Muscle layer of colon (tissue), 2 donors: ENCODE measurements at regions not wholly inside any gene's neighbourhood (a gene's known extent, or its start where the extent isn't known, plus 50 kb on each side); places are given as distances from the start of the nearest gene placed in this dataset.
"Not testable (repeated sequence)": the region's sequence is repeated elsewhere in the genome, so short reads cannot be mapped to it uniquely, and the experiment has no call there.

Experiments
- H3K27ac ChIP-seq: one replicate; pipeline ENCODE4 v1.7.0; 2013; ENCODE audit warnings: low read depth, mild to moderate bottlenecking, low read length, moderate library complexity
- H3K27me3 ChIP-seq, 2 donors: one replicate each; pipeline ENCODE4 v1.7.0; 2013; ENCODE audit warnings: low read length in 2 of 2, mild to moderate bottlenecking in 2 of 2; ENCODE audit not compliant: insufficient read depth in 2 of 2, control insufficient read depth in 1 of 2
- H3K36me3 ChIP-seq: one replicate; pipeline ENCODE4 v1.7.0; 2013; ENCODE audit warnings: mild to moderate bottlenecking, low read length; ENCODE audit not compliant: insufficient read depth
- H3K4me1 ChIP-seq: one replicate; pipeline ENCODE4 v1.7.0; 2013; ENCODE audit warnings: mild to moderate bottlenecking, low read length; ENCODE audit not compliant: insufficient read depth
- H3K4me3 ChIP-seq, 2 donors: one replicate each; pipeline ENCODE4 v1.7.0; 2013; ENCODE audit warnings: low read length in 2 of 2, low read depth in 1 of 2, mild to moderate bottlenecking in 1 of 2, moderate library complexity in 1 of 2
- H3K9ac ChIP-seq: one replicate; pipeline ENCODE4 v1.7.0; 2013; ENCODE audit warnings: low read length
- H3K9me3 ChIP-seq: one replicate; pipeline ENCODE4 v1.7.0; 2013; ENCODE audit warnings: mild to moderate bottlenecking, low read length
- donor health status: abdominal sarcoma.
- donor health status: Adenocarcinoma of cecum.

GRCh38 chr14:89477391-89477790, 60.4 kb upstream of the FOXN3 start:
- Histone ChIP-seq H3K4me1 (no peaks in the 10 kb centered on the region), H3K27me3 (no peaks in the 10 kb centered on the region), H3K9ac (no peak overlapping the region), H3K36me3 (no peaks in the 10 kb centered on the region), H3K9me3 (no peaks in the 10 kb centered on the region), H3K4me3 (no peak overlapping the region), H3K27ac (no peak overlapping the region)

DNA sequence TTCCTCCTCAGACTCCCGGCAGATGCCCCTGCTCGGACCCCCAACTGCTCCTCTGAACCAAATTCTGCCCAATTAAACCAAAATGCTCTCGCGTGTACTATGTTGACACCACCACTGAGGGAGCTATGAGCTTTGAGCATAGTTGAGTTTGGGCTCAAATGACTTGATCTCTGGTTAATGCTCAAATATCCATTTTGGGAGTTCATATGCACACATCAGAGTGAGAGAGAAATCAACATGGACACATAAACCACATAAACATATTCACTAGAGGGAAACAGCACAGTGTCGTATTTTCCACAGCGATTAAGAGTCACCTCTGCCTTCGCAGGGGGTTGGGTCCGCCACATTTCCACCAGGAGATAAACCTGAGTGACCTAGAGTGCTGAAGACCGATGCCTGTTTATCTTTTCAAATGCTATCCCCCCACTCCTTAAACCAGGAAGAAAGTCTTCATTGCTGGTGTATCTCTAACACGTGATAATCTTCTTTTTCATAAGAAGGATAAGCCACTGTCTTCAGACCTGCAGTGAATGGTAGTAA, 59.4 kb upstream of the FOXN3 start:
- Histone ChIP-seq H3K4me1 (no peaks in the 10 kb centered on the region), H3K27ac (no peak overlapping the region), H3K4me3 (no peak overlapping the region), H3K9me3 (no peaks in the 10 kb centered on the region), H3K36me3 (no peaks in the 10 kb centered on the region), H3K27me3 (no peaks in the 10 kb centered on the region), H3K9ac (no peak overlapping the region)

DNA sequence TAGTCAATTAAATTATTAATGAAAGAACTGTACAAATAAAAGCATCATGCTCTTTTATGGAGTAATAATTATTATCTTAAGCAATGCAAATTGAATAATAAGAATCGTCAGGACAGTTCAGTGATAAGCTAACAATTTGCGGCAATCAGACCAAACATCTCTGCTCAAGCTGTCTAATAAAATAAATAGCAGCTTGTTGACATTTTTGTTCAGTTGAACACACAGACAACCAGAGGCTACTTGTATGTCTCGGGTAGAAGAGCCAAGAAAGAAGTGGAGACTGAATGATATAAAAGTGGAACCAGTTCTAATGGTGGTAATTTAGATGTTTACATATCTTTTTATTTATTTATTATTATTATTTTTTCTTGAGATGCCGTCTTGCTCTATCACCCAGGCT, 57.4 kb upstream of the FOXN3 start:
- no peak overlapping the region for H3K9ac ChIP-seq

DNA sequence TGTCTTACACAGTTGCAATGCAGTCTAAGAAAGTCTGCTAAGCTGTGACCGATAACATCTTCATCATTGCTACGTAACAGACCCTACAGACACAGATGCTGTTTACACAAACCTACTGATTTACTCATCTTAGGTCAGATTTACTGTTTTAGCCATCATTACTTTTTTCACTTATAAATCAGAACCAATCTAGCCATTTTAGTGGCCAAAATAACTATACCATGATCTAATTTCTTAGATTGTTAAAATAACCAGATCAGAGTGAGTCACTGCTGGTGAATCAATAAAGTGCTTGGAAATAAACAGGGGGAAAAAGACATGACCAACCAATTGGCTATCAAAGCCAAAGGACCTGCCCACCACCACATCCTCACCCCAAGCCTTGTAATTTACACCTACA, 57.0 kb upstream of the FOXN3 start:
- peaks cover 4% of the 10 kb centered on the region for H3K4me1 ChIP-seq
- H3K4me3 ChIP-seq = no peak overlapping the region
- H3K36me3 ChIP-seq = no peaks in the 10 kb centered on the region
- no peak overlapping the region for H3K27ac ChIP-seq
- no peaks in the 10 kb centered on the region for H3K27me3 ChIP-seq
- H3K9me3 ChIP-seq = no peaks in the 10 kb centered on the region
- no peak overlapping the region for H3K9ac ChIP-seq

More for the DNA sequence above, 57.4 kb upstream of the FOXN3 start:
- Histone ChIP-seq H3K9me3 (no peaks in the 10 kb centered on the region), H3K4me3 (no peak overlapping the region), H3K4me1 (peaks cover 1% of the 10 kb centered on the region), H3K27ac (no peak overlapping the region), H3K36me3 (no peaks in the 10 kb centered on the region), H3K27me3 (no peaks in the 10 kb centered on the region)

GRCh38 chr14:89473569-89473968, 56.5 kb upstream of the FOXN3 start:
- Histone ChIP-seq H3K27me3 (no peaks in the 10 kb centered on the region), H3K4me3 (no peak overlapping the region), H3K36me3 (no peaks in the 10 kb centered on the region), H3K4me1 (peaks cover 4% of the 10 kb centered on the region), H3K9me3 (no peaks in the 10 kb centered on the region), H3K9ac (no peak overlapping the region), H3K27ac (no peak overlapping the region)

DNA sequence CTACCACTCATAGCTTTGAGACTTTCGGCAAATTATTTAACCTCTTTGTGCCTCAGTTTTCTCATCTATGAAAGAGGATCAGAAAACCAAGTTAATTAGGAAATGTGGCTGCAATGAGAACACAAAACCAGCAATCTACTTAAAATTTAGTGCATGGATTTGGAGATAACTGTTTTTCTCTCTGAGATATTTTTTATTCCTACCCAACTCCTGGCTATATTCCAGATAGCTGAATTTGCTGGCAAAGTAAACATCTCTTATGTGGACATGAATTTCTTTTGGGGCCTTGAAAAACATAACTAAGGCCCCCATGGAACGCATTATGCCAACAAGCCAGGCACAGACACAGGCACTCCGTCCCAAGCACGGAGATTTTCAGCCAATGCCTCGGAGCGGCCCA, 53.4 kb upstream of the FOXN3 start:
- Histone ChIP-seq H3K9ac (no peak overlapping the region), H3K27me3 (no peaks in the 10 kb centered on the region), H3K36me3 (no peaks in the 10 kb centered on the region), H3K4me1 (peaks cover 4% of the 10 kb centered on the region), H3K4me3 (no peak overlapping the region), H3K27ac (no peak overlapping the region), H3K9me3 (no peaks in the 10 kb centered on the region)

DNA sequence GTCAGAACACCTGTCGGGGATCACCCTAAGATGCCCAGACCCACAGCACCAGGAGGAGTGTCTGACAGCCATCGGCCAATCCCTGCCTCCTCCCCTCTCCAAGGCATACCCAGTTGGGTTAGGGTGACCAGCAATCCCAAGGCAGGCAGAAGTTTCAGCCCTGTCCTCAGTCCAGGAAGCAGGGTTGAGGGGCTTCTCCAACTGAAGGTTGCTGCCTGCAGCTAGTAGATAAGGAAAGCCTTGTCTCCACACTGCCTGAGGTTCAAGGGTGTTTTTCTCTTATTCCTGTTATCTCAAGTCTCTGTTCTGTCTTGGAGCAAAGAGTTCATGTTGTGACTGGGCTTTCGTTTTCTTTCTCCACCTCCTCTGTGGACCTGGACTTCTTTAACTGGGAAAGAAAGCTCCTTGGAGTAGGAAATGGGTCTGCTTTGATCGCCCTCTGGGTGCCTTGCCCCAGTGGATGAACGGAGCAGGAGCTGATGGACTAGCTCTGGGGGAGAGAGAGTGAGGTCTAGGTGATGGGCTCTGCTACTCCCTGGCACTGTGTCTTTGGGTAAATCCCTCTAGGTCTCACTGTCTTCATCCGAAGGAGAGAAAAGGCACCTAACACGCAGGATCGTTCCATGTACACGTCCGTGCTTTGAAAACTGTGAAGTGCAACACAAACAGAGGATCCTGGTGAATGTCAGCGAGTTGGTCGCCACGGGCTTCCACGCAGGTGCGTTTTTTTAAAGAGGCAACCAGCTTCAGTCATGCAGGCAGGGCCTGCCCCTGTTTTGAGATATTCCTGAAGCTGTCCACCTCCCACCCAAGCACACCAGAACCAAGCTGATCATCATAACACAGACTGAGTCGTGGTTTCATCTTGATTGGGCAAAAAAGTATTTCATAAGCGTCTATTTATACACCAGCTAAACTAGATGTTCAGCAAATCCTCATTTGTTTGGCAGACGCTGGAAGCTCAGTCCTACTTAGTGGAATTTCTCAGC, 52.5 kb upstream of the FOXN3 start:
- Histone ChIP-seq H3K27me3 (no peaks in the 10 kb centered on the region), H3K27ac (no peak overlapping the region), H3K36me3 (no peaks in the 10 kb centered on the region), H3K9me3 (no peaks in the 10 kb centered on the region), H3K9ac (no peak overlapping the region), H3K4me1 (peaks cover 4% of the 10 kb centered on the region), H3K4me3 (no peak overlapping the region)

DNA sequence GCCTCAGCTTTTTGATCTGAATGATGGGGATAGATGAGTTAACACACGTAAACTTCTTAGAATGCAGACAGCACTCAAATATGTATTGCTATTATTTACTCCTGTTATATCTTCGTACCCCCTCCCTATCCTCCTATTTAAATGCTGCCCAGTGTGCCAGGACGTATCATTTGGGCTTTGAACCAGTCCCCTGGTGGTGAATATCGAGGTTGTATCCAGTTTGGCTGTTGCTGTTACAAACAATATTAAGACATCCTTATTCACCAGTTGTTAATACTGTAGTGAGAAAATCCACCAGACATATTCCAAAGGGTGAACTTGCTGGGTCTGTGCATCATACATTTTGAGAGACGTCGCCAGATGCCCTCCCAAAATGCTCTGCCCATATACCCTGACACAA, 51.5 kb upstream of the FOXN3 start:
- Histone ChIP-seq H3K9me3 (no peaks in the 10 kb centered on the region), H3K36me3 (no peaks in the 10 kb centered on the region), H3K4me3 (no peak overlapping the region), H3K27me3 (no peaks in the 10 kb centered on the region), H3K9ac (no peak overlapping the region), H3K4me1 (peaks cover 4% of the 10 kb centered on the region), H3K27ac (no peak overlapping the region)

DNA sequence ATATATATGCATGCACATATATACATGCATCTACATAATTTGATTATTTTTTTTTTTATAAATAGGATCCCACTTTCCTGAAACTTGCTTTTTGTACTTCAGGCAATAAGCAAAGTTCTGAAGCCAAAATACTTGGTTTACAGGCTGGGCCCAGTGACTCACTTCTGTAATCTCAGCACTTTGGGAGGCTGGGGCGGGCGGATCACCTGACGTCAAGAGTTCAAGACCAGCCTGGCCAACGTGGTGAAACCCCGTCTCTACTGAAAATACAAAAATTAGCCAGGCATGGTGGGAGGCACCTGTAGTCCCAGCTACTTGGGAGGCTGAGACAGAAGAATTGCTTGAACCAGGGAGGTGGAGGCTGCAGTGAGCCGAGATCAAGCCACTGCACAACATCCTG, 51.0 kb upstream of the FOXN3 start:
- not testable (repeated sequence) for H3K36me3 ChIP-seq, H3K27ac ChIP-seq, H3K9me3 ChIP-seq, H3K4me3 ChIP-seq, H3K9ac ChIP-seq, H3K4me1 ChIP-seq, H3K27me3 ChIP-seq

DNA sequence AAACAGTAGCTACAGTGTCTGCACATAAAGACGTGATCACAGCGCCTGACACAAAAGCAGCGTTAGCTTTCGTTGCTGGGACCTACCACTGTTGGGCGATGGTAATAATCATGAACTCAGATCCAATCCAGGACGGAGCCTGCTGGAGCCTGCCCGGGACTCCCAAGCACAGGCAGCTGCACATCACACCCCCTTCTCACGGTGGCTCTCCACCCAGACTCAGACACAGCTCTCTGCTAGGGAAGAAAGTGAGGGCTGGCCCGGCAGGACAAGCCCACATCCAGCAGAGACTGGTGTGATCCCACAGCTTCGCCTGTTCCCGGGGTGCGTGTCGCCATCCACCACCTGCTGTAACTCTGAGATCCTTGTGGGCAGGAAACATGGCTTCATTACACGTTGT, 49.9 kb upstream of the FOXN3 start:
- Histone ChIP-seq H3K9ac (no peak overlapping the region), H3K27ac (no peak overlapping the region), H3K36me3 (no peaks in the 10 kb centered on the region), H3K4me3 (no peak overlapping the region), H3K9me3 (no peaks in the 10 kb centered on the region), H3K4me1 (peaks cover 4% of the 10 kb centered on the region), H3K27me3 (no peaks in the 10 kb centered on the region)
